Suprapubic skin (tissue), 3 donors: ENCODE measurements at regions not wholly inside any gene's neighbourhood (a gene's known extent, or its start where the extent isn't known, plus 50 kb on each side); places are given as distances from the start of the nearest gene placed in this dataset.

Source experiments
- CTCF ChIP-seq, 2 donors: fragments of 200-600 bp in 1 of 2; fragments of 450-650 bp in 1 of 2; sonication (generic) in 1 of 2; IDR thresholded peaks; one replicate each; pipeline ENCODE4 v1.5.1; 2016 to 2019; ENCODE audit warnings: antibody characterized with exemption in 2 of 2, mild to moderate bottlenecking in 1 of 2, moderate library complexity in 1 of 2
- EP300 ChIP-seq: sonication (generic); formaldehyde crosslinking; IDR thresholded peaks from one replicate; pipeline ENCODE4 v1.6.1; 2017; ENCODE audit warnings: antibody characterized with exemption
- POLR2A ChIP-seq, 2 donors: fragments of 450-650 bp; IDR thresholded peaks; one replicate each; pipeline ENCODE4 v1.6.1; 2017; ENCODE audit warnings: antibody characterized with exemption in 2 of 2, mild to moderate bottlenecking in 2 of 2, moderate library complexity in 2 of 2

DNA sequence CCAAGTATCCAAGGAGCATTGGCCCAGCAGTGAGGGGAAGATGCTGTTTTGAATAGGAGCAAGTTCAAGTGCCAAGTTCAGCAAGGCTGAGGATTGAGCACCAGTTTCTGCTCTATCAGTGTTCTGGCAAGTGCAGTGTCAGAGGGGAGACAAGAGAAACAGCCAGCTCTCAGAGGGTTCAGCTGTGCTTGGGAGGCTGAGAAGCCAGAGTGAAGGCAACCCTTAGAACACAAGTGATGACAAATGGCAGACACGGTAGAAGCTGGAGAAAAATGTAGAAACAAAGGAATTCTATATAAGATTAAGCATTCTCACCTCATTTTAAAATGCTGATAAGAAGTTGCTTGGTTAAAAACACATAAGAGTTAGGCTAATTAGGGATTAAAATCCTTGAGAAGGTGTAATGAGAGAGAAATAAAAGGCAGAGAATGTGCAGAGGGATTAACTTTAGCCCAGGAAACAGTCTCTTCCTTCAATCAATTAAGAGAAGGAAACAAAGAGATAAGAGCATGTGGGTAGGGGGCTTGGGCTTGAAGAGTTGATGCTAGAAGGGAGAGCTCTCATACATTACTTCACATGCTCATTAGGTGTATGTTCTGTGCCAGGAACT is 475.4 kb downstream of the AJAP1 start:
- TF ChIP-seq POLR2A (IDR thresholded peaks at IDR 0.05) (no peak), CTCF (IDR thresholded peaks at IDR 0.05) (no peak), EP300 (no peak)
